HG03103 (cell line): ENCODE measurements at regions not wholly inside any gene's neighbourhood (a gene's known extent, or its start where the extent isn't known, plus 50 kb on each side); places are given as distances from the start of the nearest gene placed in this dataset.

ENCODE experiments used
- ATAC-seq: cut with Tn5 transposase; IDR thresholded peaks from one replicate; pipeline ENCODE4 v1.9.1; 2021; ENCODE audit warnings: low read depth; ENCODE audit not compliant: unreplicated experiment

- ATAC-seq: no peak
Measured at GRCh38 chr18:78086931-78087330, 837.3 kb downstream of the GALR1 start.

- ATAC-seq: no peak
Measured at GRCh38 chr18:78087338-78087737, 837.7 kb downstream of the GALR1 start.

- no peak for ATAC-seq
Measured at GRCh38 chr18:78090584-78090983, 840.9 kb downstream of the GALR1 start.

GRCh38 chr18:78092901-78093300, 843.3 kb downstream of the GALR1 start:
- ATAC-seq: no peak

- no peak for ATAC-seq
Measured at GRCh38 chr18:78099979-78100588, 850.4 kb downstream of the GALR1 start.

- ATAC-seq: no peak
Measured at GRCh38 chr18:78101091-78101490, 851.4 kb downstream of the GALR1 start.

- ATAC-seq: no peak
Measured at GRCh38 chr18:78102135-78102534, 852.5 kb downstream of the GALR1 start.

- no peak for ATAC-seq
Measured at GRCh38 chr18:78105611-78106010, 856.0 kb downstream of the GALR1 start.

- ATAC-seq: no peak
Measured at GRCh38 chr18:78106946-78107345, 857.3 kb downstream of the GALR1 start.

GRCh38 chr18:78107363-78107762, 857.7 kb downstream of the GALR1 start:
- ATAC-seq: no peak

GRCh38 chr18:78108554-78108953, 858.9 kb downstream of the GALR1 start:
- ATAC-seq: no peak

GRCh38 chr18:78113136-78113939, 863.7 kb downstream of the GALR1 start:
- ATAC-seq: no peak

- ATAC-seq: no peak
Measured at GRCh38 chr18:78113940-78114251, 864.2 kb downstream of the GALR1 start.

GRCh38 chr18:78115896-78116561, 863.6 kb upstream of the SALL3 start:
- no peak for ATAC-seq

GRCh38 chr18:78123144-78123909, 856.3 kb upstream of the SALL3 start:
- no peak for ATAC-seq

- ATAC-seq: no peak
Measured at GRCh38 chr18:78123926-78124797, 855.5 kb upstream of the SALL3 start.

- ATAC-seq: no peak
Measured at GRCh38 chr18:78125206-78125896, 854.3 kb upstream of the SALL3 start.

- no peak for ATAC-seq
Measured at GRCh38 chr18:78126106-78126505, 853.5 kb upstream of the SALL3 start.

GRCh38 chr18:78126536-78126935, 853.1 kb upstream of the SALL3 start:
- ATAC-seq: no peak

- ATAC-seq: no peak
Measured at GRCh38 chr18:78127041-78127440, 852.6 kb upstream of the SALL3 start.
